SU-DHL-6 (cell line): ENCODE measurements at regions not wholly inside any gene's neighbourhood (a gene's known extent, or its start where the extent isn't known, plus 50 kb on each side); places are given as distances from the start of the nearest gene placed in this dataset.

ENCODE experiments used
- H2AFZ ChIP-seq: fragments of 200-600 bp; sonication (generic); 2 replicates; pipeline ENCODE4 v1.6.1; 2014; ENCODE audit warnings: low read depth, mild to moderate bottlenecking, moderate library complexity, mixed read lengths, antibody characterized with exemption, low read length; ENCODE audit not compliant: severe bottlenecking
- H3F3A ChIP-seq: fragments of 200-600 bp; shearing (Covaris generic); 2 replicates; pipeline ENCODE4 v1.6.0; 2016; ENCODE audit warnings: antibody characterized with exemption, mild to moderate bottlenecking; ENCODE audit not compliant: insufficient read depth
- H3K27ac ChIP-seq: fragments of 200-600 bp; sonication (generic); 2 replicates; pipeline ENCODE4 v1.5.1; 2016; ENCODE audit warnings: low read depth, mild to moderate bottlenecking, low read length, moderate library complexity, mixed read lengths
- H3K27me3 ChIP-seq: fragments of 200-600 bp; sonication (generic), shearing (Covaris generic); 2 replicates; pipeline ENCODE4 v1.6.0; 2014; ENCODE audit warnings: mild to moderate bottlenecking, low read length
- H3K36me3 ChIP-seq: fragments of 200-600 bp; sonication (generic); 2 replicates; pipeline ENCODE4 v1.6.1; 2014; ENCODE audit warnings: mild to moderate bottlenecking, low read length, mixed read lengths
- H3K4me2 ChIP-seq: fragments of 300-600, 200-600 bp; shearing (Covaris generic), sonication (generic); 2 replicates; pipeline ENCODE4 v1.6.0; 2014; ENCODE audit warnings: low read length, low read depth, mild to moderate bottlenecking; ENCODE audit not compliant: poor library complexity, severe bottlenecking
- H3K4me3 ChIP-seq: fragments of 200-600 bp; sonication (generic); 2 replicates; pipeline ENCODE4 v1.5.1; 2014; ENCODE audit warnings: antibody characterized with exemption, low read length, mild to moderate bottlenecking, mixed read lengths; ENCODE audit not compliant: insufficient read depth, poor library complexity, severe bottlenecking
- H3K79me2 ChIP-seq: fragments of 200-600 bp; sonication (generic); 2 replicates; pipeline ENCODE4 v1.6.1; 2014; ENCODE audit warnings: mild to moderate bottlenecking, low read length, moderate library complexity; ENCODE audit not compliant: insufficient read depth
- H3K9ac ChIP-seq: fragments of 200-600 bp; sonication (generic); 2 replicates; pipeline ENCODE4 v1.7.0; 2014; ENCODE audit warnings: mild to moderate bottlenecking, low read length
- H3K9me2 ChIP-seq: fragments of 200-600 bp; sonication (generic); replicated peaks from 2 replicates; pipeline ENCODE4 v1.6.1; 2014; ENCODE audit warnings: low read length; ENCODE audit not compliant: insufficient read depth
- H3K9me3 ChIP-seq: fragments of 200-600 bp; sonication (generic); 2 replicates; pipeline ENCODE4 v1.6.1; 2014; ENCODE audit warnings: low read length, mixed read lengths; ENCODE audit not compliant: insufficient read depth
- H4K20me1 ChIP-seq: fragments of 200-600 bp; sonication (generic); 2 replicates; pipeline ENCODE4 v1.6.1; 2014; ENCODE audit warnings: low read depth, mild to moderate bottlenecking, antibody characterized with exemption, low read length, moderate library complexity, mixed read lengths
- EZH2phosphoT487 ChIP-seq: fragments of 200-600 bp; sonication (generic), shearing (Covaris generic); conservative IDR thresholded peaks from 2 replicates; pipeline ENCODE4 v1.6.1; 2018; ENCODE audit warnings: mild to moderate bottlenecking, antibody characterized with exemption, low read length, moderate library complexity, mixed read lengths
- TF ChIP-seq, protein P1 (sequence below): fragments of 200-600 bp; sonication (generic); IDR thresholded peaks from one replicate; pipeline ENCODE4 v1.5.1; 2017; ENCODE audit warnings: antibody characterized with exemption, mild to moderate bottlenecking, low read length, moderate library complexity; ENCODE audit not compliant: insufficient read depth, poor library complexity, severe bottlenecking

DNA sequence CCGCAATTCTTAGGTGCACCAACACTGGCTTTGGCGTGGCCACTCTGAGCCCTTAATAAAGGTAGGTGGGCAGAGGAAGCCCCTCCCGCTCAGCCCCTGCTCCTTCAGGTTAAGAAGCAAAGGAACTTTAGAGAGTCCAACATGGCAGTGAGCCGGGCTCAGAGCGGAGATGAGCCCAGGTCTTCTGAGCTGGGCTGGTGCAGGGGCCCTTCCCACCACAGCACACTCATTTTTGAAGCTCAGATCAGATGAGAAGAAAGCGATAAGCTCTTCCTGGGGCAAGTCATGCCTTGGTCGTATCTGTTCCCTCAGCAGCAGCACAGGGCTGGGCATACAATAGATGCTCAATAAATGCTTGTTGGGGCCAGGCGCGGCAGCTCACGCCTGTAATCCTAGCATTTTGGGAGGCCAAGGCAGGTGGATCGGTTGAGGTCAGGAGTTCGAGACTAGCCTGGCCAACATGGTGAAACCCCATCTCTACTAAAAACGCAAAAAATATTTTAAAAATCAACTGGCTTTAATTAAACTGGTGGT, 51.1 kb upstream of the TARDBP start:
- Histone ChIP-seq H3F3A (no peaks in the 10 kb centered on the region), H4K20me1 (no peaks in the 10 kb centered on the region), H3K4me2 (no peak overlapping the region), H3K9ac (no peak overlapping the region), H3K4me3 (no peak overlapping the region), H3K9me3 (no peaks in the 10 kb centered on the region), H3K79me2 (no peaks in the 10 kb centered on the region), H3K27ac (no peak overlapping the region), H3K27me3 (no peaks in the 10 kb centered on the region), H3K9me2 (no peaks in the 10 kb centered on the region), H3K36me3 (no peaks in the 10 kb centered on the region), H2AFZ (no peak overlapping the region)
- TF ChIP-seq, protein P1, sequence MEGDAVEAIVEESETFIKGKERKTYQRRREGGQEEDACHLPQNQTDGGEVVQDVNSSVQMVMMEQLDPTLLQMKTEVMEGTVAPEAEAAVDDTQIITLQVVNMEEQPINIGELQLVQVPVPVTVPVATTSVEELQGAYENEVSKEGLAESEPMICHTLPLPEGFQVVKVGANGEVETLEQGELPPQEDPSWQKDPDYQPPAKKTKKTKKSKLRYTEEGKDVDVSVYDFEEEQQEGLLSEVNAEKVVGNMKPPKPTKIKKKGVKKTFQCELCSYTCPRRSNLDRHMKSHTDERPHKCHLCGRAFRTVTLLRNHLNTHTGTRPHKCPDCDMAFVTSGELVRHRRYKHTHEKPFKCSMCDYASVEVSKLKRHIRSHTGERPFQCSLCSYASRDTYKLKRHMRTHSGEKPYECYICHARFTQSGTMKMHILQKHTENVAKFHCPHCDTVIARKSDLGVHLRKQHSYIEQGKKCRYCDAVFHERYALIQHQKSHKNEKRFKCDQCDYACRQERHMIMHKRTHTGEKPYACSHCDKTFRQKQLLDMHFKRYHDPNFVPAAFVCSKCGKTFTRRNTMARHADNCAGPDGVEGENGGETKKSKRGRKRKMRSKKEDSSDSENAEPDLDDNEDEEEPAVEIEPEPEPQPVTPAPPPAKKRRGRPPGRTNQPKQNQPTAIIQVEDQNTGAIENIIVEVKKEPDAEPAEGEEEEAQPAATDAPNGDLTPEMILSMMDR, result no peak
- TF ChIP-seq EZH2phosphoT487, result no peak

DNA sequence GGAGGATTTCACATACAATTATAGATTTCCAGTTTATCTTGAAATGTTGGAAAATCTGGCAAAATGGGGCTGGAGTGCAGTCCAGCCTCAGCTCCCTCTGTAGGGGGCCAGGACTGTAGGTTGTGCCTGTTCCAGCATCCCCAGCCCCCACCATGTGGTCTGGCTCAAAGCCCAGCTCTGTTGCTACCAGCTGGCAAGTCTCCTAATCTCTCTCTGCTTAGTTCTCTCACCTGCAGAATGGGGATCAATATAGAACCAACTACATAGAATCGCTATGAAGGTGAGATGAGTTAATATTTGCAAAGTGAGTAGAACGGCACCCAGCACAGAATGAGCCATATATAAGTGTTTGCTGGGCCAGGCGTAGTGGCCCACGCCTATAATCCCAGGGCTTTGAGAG, 50.0 kb upstream of the TARDBP start:
- no peak overlapping the region for H2AFZ ChIP-seq
- H3K79me2 ChIP-seq, result no peaks in the 10 kb centered on the region
- H3K9me2 ChIP-seq, result no peaks in the 10 kb centered on the region
- H3K9ac ChIP-seq, result no peak overlapping the region
- H3K9me3 ChIP-seq, result no peaks in the 10 kb centered on the region
- no peaks in the 10 kb centered on the region for H4K20me1 ChIP-seq
- H3F3A ChIP-seq, result no peaks in the 10 kb centered on the region
- no peak overlapping the region for H3K4me2 ChIP-seq
- no peaks in the 10 kb centered on the region for H3K36me3 ChIP-seq
- no peak overlapping the region for H3K4me3 ChIP-seq
- H3K27me3 ChIP-seq, result no peaks in the 10 kb centered on the region
- H3K27ac ChIP-seq, result no peak overlapping the region
- TF ChIP-seq, protein P1, result no peak
- no peak for TF ChIP-seq EZH2phosphoT487
